Stimulated activated CD4-positive, alpha-beta T cell treated with anti-CD3 and anti-CD28 coated beads, Interleukin-15, amount 100 ng/mL, for 24 hours (primary cell): ENCODE measurements at regions not wholly inside any gene's neighbourhood (a gene's known extent, or its start where the extent isn't known, plus 50 kb on each side); places are given as distances from the start of the nearest gene placed in this dataset.

ENCODE experiments used
- DNase-seq: peaks from one replicate; pipeline ENCODE4 v3.0.0-alpha.2; 2020

GRCh38 chr6:33950891-33951889, 147.4 kb upstream of the MLN start:
- no peak for DNase-seq

- DNase-seq: no peak
Observed at GRCh38 chr6:33950472-33950881, 146.7 kb upstream of the MLN start.

- DNase-seq: no peak
Observed at GRCh38 chr6:33949877-33950435, 146.2 kb upstream of the MLN start.

GRCh38 chr6:33949111-33949510, 145.3 kb upstream of the MLN start:
- DNase-seq: no peak

- no peak for DNase-seq
Observed at GRCh38 chr6:33947916-33948594, 144.3 kb upstream of the MLN start.

- DNase-seq: no peak
Observed at GRCh38 chr6:33947047-33947446, 143.2 kb upstream of the MLN start.

GRCh38 chr6:33945931-33946330, 142.1 kb upstream of the MLN start:
- DNase-seq: no peak

- DNase-seq: no peak
Observed at GRCh38 chr6:33944686-33945411, 141.0 kb upstream of the MLN start.

- DNase-seq: no peak
Observed at GRCh38 chr6:33936886-33937285, 133.1 kb upstream of the MLN start.

- no peak for DNase-seq
Observed at GRCh38 chr6:33935439-33936080, 131.8 kb upstream of the MLN start.

- DNase-seq: no peak
Observed at GRCh38 chr6:33934731-33935270, 131.0 kb upstream of the MLN start.

- no peak for DNase-seq
Observed at GRCh38 chr6:33933101-33933500, 129.3 kb upstream of the MLN start.

GRCh38 chr6:33931799-33932198, 128.0 kb upstream of the MLN start:
- DNase-seq: no peak

GRCh38 chr6:33929575-33930288, 125.9 kb upstream of the MLN start:
- no peak for DNase-seq

GRCh38 chr6:33927616-33928015, 123.8 kb upstream of the MLN start:
- no peak for DNase-seq

- DNase-seq: no peak
Observed at GRCh38 chr6:33927112-33927511, 123.3 kb upstream of the MLN start.

GRCh38 chr6:33926451-33926850, 122.6 kb upstream of the MLN start:
- DNase-seq: no peak

GRCh38 chr6:33925936-33926335, 122.1 kb upstream of the MLN start:
- no peak for DNase-seq

GRCh38 chr6:33925210-33925609, 121.4 kb upstream of the MLN start:
- no peak for DNase-seq

- no peak for DNase-seq
Observed at GRCh38 chr6:33924681-33925080, 120.9 kb upstream of the MLN start.

GRCh38 chr6:33923857-33924514, 120.2 kb upstream of the MLN start:
- no peak for DNase-seq
